Hepatocyte (in vitro differentiated cells): ENCODE measurements at regions not wholly inside any gene's neighbourhood (a gene's known extent, or its start where the extent isn't known, plus 50 kb on each side); places are given as distances from the start of the nearest gene placed in this dataset.

Experiments
- DNase-seq: peaks from one replicate; pipeline ENCODE4 v3.0.0-alpha.2; 2016; ENCODE audit warnings: low spot score
- H2AFZ ChIP-seq: fragments of 200-600 bp; sonication (generic); 2 replicates; pipeline ENCODE4 v1.6.0; 2016; ENCODE audit warnings: antibody characterized with exemption, mild to moderate bottlenecking
- H3K27ac ChIP-seq: fragments of 200-600 bp; sonication (generic); 2 replicates; pipeline ENCODE4 v1.5.1; 2016; ENCODE audit warnings: mild to moderate bottlenecking
- H3K27me3 ChIP-seq: fragments of 200-600 bp; sonication (generic); 2 replicates; pipeline ENCODE4 v1.6.1; 2016
- H3K36me3 ChIP-seq: fragments of 200-600 bp; sonication (generic); replicated peaks from 2 replicates; pipeline ENCODE4 v1.5.1; 2016; ENCODE audit warnings: low read depth; ENCODE audit not compliant: insufficient read depth
- H3K4me1 ChIP-seq: fragments of 200-600 bp; sonication (generic); 2 replicates; pipeline ENCODE4 v1.5.1; 2016; ENCODE audit warnings: mild to moderate bottlenecking, moderate library complexity; ENCODE audit not compliant: insufficient read depth
- H3K4me2 ChIP-seq: fragments of 200-600 bp; sonication (generic); 2 replicates; pipeline ENCODE4 v1.6.0; 2016
- H3K4me3 ChIP-seq: fragments of 200-600 bp; sonication (generic); 2 replicates; pipeline ENCODE4 v1.5.1; 2016; ENCODE audit warnings: mild to moderate bottlenecking
- H3K79me2 ChIP-seq: fragments of 200-600 bp; sonication (generic); 2 replicates; pipeline ENCODE4 v1.6.0; 2017; ENCODE audit warnings: mild to moderate bottlenecking
- H3K9me2 ChIP-seq: fragments of 200-600 bp; sonication (generic); replicated peaks from 2 replicates; pipeline ENCODE4 v1.6.0; 2017; ENCODE audit warnings: mild to moderate bottlenecking; ENCODE audit not compliant: insufficient read depth
- H3K9me3 ChIP-seq: fragments of 200-600 bp; sonication (generic); 2 replicates; pipeline ENCODE4 v1.5.1; 2016; ENCODE audit warnings: low read depth, mild to moderate bottlenecking
- H4K20me1 ChIP-seq: fragments of 200-600 bp; sonication (generic); 2 replicates; pipeline ENCODE4 v1.6.0; 2016; ENCODE audit warnings: mild to moderate bottlenecking; ENCODE audit not compliant: insufficient read depth, poor library complexity, severe bottlenecking
- EZH2 ChIP-seq: fragments of 200-600 bp; sonication (generic); IDR thresholded peaks from 2 replicates; pipeline ENCODE4 v1.6.1; 2016; ENCODE audit warnings: antibody characterized with exemption, mild to moderate bottlenecking, borderline replicate concordance
- EZH2phosphoT487 ChIP-seq: fragments of 200-600 bp; sonication (generic); IDR thresholded peaks from one replicate; pipeline ENCODE4 v1.6.1; 2018; ENCODE audit warnings: antibody characterized with exemption, mild to moderate bottlenecking, low read depth, moderate library complexity; ENCODE audit not compliant: unreplicated experiment, severe bottlenecking
- WGBS: methylation state at CpG from one replicate; pipeline ENCODE4 v1.1.6; 2016; ENCODE audit warnings: low lambda C conversion rate; ENCODE audit errors: missing lambda C conversion rate; 5-methylcytosine and 5-hydroxymethylcytosine counted together
- TF ChIP-seq, protein P1 (sequence below): fragments of 200-600 bp; sonication (generic); IDR thresholded peaks from 2 replicates; pipeline ENCODE4 v1.5.1; 2016; ENCODE audit warnings: antibody characterized with exemption, mild to moderate bottlenecking; ENCODE audit not compliant: poor library complexity

DNA sequence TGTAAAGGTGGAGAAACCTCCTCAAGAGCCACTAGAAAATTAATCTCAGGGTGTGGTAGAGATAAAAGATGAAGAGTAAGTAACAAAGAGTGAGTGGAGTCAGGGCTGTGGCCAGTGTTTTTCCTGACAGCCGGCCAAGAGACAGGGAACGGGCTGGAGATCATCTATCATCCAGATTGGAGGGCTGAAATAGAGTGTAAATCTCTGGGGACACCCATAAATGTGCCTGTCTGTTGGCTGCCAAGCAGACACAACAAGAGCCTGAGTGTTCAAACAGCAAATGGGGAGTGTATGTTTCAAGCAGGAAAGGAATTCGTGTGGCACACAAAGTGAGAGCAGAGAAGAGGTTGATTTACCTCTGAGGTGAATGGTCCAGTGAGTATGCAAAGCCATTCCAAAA is 326.4 kb upstream of the KHDRBS2 start:
- no peak for DNase-seq
- Histone ChIP-seq H3K9me3 (no peaks in the 10 kb centered on the region), H3K27ac (no peak overlapping the region), H4K20me1 (no peaks in the 10 kb centered on the region), H2AFZ (no peak overlapping the region), H3K4me3 (no peak overlapping the region), H3K79me2 (no peaks in the 10 kb centered on the region), H3K36me3 (no peaks in the 10 kb centered on the region), H3K4me1 (peaks cover 15% of the 10 kb centered on the region), H3K27me3 (no peaks in the 10 kb centered on the region), H3K4me2 (no peak overlapping the region), H3K9me2 (no peaks in the 10 kb centered on the region)
- WGBS, result 63% methylated on average over 3 of the region's 3 CpGs
- no peak for TF ChIP-seq EZH2
- TF ChIP-seq, protein P1, sequence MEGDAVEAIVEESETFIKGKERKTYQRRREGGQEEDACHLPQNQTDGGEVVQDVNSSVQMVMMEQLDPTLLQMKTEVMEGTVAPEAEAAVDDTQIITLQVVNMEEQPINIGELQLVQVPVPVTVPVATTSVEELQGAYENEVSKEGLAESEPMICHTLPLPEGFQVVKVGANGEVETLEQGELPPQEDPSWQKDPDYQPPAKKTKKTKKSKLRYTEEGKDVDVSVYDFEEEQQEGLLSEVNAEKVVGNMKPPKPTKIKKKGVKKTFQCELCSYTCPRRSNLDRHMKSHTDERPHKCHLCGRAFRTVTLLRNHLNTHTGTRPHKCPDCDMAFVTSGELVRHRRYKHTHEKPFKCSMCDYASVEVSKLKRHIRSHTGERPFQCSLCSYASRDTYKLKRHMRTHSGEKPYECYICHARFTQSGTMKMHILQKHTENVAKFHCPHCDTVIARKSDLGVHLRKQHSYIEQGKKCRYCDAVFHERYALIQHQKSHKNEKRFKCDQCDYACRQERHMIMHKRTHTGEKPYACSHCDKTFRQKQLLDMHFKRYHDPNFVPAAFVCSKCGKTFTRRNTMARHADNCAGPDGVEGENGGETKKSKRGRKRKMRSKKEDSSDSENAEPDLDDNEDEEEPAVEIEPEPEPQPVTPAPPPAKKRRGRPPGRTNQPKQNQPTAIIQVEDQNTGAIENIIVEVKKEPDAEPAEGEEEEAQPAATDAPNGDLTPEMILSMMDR, result no peak
- TF ChIP-seq EZH2phosphoT487, result no peak

DNA sequence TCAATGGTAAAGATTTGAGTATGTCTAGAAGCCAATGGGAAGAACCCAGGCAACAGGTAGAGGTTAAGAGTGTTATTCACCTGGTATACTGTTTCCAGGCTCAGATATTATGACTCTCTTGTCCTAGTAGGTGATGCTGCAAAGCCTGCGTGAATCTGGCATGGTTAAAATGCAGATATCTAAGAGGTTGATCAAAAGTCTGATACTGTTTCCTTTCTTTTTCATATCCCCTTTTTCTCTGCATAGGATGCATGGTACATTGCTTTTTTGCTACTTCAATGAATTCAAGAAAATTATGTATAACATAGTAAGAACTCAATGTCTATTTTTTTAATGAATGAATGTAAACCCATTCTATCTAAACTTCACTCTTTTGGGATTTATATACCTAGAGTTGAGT is 284.3 kb upstream of the KHDRBS2 start:
- H3K79me2 ChIP-seq, result no peaks in the 10 kb centered on the region
- TF ChIP-seq EZH2 (no peak), EZH2phosphoT487 (no peak)
- TF ChIP-seq, protein P1, result no peak
- no peaks in the 10 kb centered on the region for H3K27me3 ChIP-seq
- H3K4me1 ChIP-seq, result no peaks in the 10 kb centered on the region
- H3K9me3 ChIP-seq, result no peaks in the 10 kb centered on the region
- H2AFZ ChIP-seq, result no peak overlapping the region
- 97% methylated on average over 1 of the region's 1 CpG for WGBS
- no peak overlapping the region for H3K27ac ChIP-seq
- H4K20me1 ChIP-seq, result no peaks in the 10 kb centered on the region
- DNase-seq, result no peak
- no peaks in the 10 kb centered on the region for H3K9me2 ChIP-seq
- no peaks in the 10 kb centered on the region for H3K36me3 ChIP-seq
- no peak overlapping the region for H3K4me3 ChIP-seq
- H3K4me2 ChIP-seq, result no peak overlapping the region

DNA sequence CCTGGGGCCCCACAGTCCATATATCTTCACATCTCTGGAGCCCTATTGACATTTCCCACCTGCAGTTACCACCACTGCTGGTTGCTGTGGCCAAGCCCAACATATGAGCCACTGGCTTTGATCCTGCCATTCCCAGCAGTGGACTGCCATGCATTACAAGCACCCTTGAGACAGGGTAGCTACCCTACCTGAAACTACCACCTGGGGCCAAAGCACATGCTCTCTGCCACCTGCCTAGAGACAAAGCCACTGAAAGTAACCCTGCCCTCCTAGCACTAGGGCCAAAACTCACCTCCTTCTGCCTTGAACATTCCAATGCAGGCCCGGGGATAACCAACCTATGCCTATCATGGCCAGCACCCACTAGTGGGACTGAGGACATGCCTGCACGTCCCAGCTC is 255.5 kb upstream of the KHDRBS2 start:
- Histone ChIP-seq H2AFZ (no peak overlapping the region), H3K4me1 (no peaks in the 10 kb centered on the region), H3K9me3 (no peaks in the 10 kb centered on the region), H3K4me3 (no peak overlapping the region), H3K79me2 (no peaks in the 10 kb centered on the region), H3K9me2 (no peaks in the 10 kb centered on the region), H4K20me1 (no peaks in the 10 kb centered on the region), H3K27ac (no peak overlapping the region), H3K27me3 (no peaks in the 10 kb centered on the region), H3K4me2 (no peak overlapping the region), H3K36me3 (no peaks in the 10 kb centered on the region)
- TF ChIP-seq, protein P1, result no peak
- no peak for TF ChIP-seq EZH2phosphoT487
- no peak for DNase-seq
- 88% methylated on average over 2 of the region's 2 CpGs for WGBS

DNA sequence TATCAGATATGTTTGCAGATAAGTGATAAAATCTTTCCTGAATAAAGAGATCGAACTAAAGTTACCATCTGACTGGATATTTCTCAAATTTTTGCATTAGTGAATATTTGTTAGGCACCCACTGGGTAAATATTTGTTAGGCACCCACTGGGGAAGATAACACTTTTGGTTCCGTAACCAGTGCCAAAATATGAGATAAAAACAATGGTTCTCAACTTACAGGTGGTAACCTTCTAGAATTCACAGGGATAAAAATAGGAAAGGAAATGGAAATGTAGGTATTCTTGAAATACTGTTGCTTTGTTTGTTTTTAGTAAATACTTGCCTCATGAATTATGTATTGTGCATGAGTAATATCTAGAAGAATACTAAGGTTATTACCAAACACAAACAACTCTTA is 245.0 kb upstream of the KHDRBS2 start:
- H3K4me2 ChIP-seq, result no peak overlapping the region
- no peaks in the 10 kb centered on the region for H3K27me3 ChIP-seq
- H3K9me2 ChIP-seq, result no peaks in the 10 kb centered on the region
- H2AFZ ChIP-seq, result no peak overlapping the region
- no peaks in the 10 kb centered on the region for H4K20me1 ChIP-seq
- H3K27ac ChIP-seq, result no peak overlapping the region
- no peaks in the 10 kb centered on the region for H3K79me2 ChIP-seq
- no peaks in the 10 kb centered on the region for H3K4me1 ChIP-seq
- WGBS, result 61% methylated on average over 2 of the region's 2 CpGs
- no peak for DNase-seq
- no peak overlapping the region for H3K4me3 ChIP-seq
- no peaks in the 10 kb centered on the region for H3K9me3 ChIP-seq
- TF ChIP-seq EZH2, result no peak
- TF ChIP-seq EZH2phosphoT487, result no peak
- TF ChIP-seq, protein P1, result no peak
- H3K36me3 ChIP-seq, result no peaks in the 10 kb centered on the region
